Activated CD4-positive, alpha-beta T cell treated with anti-CD3 and anti-CD28 coated beads, Interleukin-2, amount 10 ng/mL, durations not matched to agents 24 days and 14 days (primary cell): ENCODE measurements at regions not wholly inside any gene's neighbourhood (a gene's known extent, or its start where the extent isn't known, plus 50 kb on each side); places are given as distances from the start of the nearest gene placed in this dataset.
"Not testable (repeated sequence)": the region's sequence is repeated elsewhere in the genome, so short reads cannot be mapped to it uniquely, and the experiment has no call there.

Experiments
- DNase-seq: peaks from one replicate; pipeline ENCODE4 v3.0.0; 2022
- H3K27ac Mint-ChIP-seq: one replicate; pipeline ENCODE4 v1.8.0; 2022; ENCODE audit warnings: mild to moderate bottlenecking, mixed read lengths
- H3K27me3 Mint-ChIP-seq: one replicate; pipeline ENCODE4 v1.8.0; 2022; ENCODE audit warnings: mixed read lengths
- H3K36me3 Mint-ChIP-seq: one replicate; pipeline ENCODE4 v1.8.0; 2022; ENCODE audit warnings: low read depth, mild to moderate bottlenecking, mixed read lengths
- H3K4me1 Mint-ChIP-seq: one replicate; pipeline ENCODE4 v1.8.0; 2021; ENCODE audit warnings: mixed read lengths
- H3K4me3 Mint-ChIP-seq: one replicate; pipeline ENCODE4 v1.8.0; 2022; ENCODE audit warnings: mild to moderate bottlenecking, moderate library complexity, mixed read lengths
- H3K9me3 Mint-ChIP-seq: one replicate; pipeline ENCODE4 v1.8.0; 2021; ENCODE audit warnings: mixed read lengths
- intact Hi-C: fragments of 100-400 bp; cut with micrococcal nuclease; formaldehyde crosslinking; loops from one replicate; pipeline ENCODE4 v1.15.1; 2023

DNA sequence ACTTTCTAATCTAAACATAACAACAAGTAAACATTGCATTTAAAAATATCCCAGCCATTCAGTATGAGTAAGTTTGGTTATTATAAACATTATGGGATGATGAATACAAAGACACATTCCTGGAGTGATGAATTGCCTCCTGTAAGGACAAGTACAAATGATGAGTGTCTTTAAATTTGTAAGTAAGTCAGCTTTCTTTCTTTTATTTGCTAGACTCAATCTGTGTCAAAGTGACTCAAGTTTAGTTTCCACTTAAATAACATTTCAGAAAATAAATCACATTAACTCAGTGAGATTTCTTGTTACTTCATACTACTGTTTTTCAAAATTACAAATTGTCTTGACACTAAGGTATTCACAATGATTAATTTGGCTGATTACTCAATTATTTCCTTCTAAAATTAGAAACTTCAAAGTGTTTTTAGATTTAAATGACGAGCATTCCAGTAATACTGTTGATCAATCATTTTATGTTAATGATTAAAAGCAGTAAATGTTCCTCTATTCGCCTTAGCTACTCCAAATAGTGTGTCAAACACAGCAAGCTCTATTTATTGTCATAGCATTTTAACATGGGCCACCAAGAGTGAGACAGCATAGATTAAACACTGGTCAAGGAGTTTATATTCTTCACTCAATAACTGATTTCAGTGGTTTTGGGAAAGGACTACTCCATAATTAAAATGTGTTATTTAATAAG is 658.0 kb upstream of the MDGA2 start:
- Mint-ChIP-seq H3K27ac (no peak overlapping the region), H3K27me3 (no peaks in the 10 kb centered on the region)

DNA sequence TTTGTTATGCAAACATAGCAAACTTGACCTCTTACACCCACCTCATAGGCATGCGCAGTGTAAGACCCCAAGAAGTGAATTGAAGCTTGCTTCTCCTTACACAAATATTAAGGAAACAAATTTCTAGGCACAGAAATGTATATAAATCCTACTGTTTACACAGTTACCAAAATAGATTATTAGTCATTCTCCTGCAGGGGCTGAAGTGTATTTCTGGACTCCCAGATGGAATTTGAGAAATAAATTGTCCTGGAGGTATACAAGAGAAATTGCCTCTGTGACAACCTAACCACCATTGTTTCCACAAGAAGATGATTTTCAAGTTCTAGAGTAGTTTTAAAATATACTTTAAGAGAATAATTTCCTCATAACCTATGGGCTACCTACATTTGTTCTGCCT is 656.0 kb upstream of the MDGA2 start:
- Mint-ChIP-seq H3K9me3 (peaks cover 3% of the 10 kb centered on the region), H3K4me3 (no peak overlapping the region), H3K36me3 (no peaks in the 10 kb centered on the region), H3K27me3 (no peaks in the 10 kb centered on the region), H3K27ac (no peak overlapping the region), H3K4me1 (no peaks in the 10 kb centered on the region)
- no peak for DNase-seq
- intact Hi-C loops: no loop called here

More for the DNA sequence above, 658.0 kb upstream of the MDGA2 start:
- intact Hi-C loops: no loop called here
- peaks cover 13% of the 10 kb centered on the region for H3K9me3 Mint-ChIP-seq
- no peaks in the 10 kb centered on the region for H3K36me3 Mint-ChIP-seq
- DNase-seq: no peak
- no peaks in the 10 kb centered on the region for H3K4me1 Mint-ChIP-seq
- no peak overlapping the region for H3K4me3 Mint-ChIP-seq

DNA sequence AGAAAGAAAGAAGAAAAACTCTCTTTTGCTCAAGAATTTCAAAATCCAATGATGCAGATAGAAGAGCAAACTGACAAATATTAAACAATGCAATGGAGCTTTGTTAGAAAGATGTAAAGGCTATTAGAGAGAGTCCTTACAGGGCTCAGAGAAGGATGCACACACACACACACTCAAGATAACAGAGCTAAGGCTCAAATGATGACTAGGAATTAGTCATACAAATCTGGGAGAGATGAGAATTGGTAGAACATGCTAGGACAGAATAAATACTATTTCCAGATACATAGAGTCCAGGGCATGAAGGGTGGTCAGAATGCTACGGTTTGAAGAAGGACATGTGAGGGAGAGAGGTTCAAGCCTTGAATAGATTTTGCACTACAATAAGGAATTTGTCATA is 650.1 kb upstream of the MDGA2 start:
- H3K9me3 Mint-ChIP-seq: peaks cover 4% of the 10 kb centered on the region
- H3K27ac Mint-ChIP-seq: no peak overlapping the region
- H3K4me3 Mint-ChIP-seq: no peak overlapping the region
- H3K4me1 Mint-ChIP-seq: no peaks in the 10 kb centered on the region
- no peaks in the 10 kb centered on the region for H3K36me3 Mint-ChIP-seq
- intact Hi-C loops: no loop called here
- DNase-seq: no peak
- H3K27me3 Mint-ChIP-seq: no peaks in the 10 kb centered on the region

DNA sequence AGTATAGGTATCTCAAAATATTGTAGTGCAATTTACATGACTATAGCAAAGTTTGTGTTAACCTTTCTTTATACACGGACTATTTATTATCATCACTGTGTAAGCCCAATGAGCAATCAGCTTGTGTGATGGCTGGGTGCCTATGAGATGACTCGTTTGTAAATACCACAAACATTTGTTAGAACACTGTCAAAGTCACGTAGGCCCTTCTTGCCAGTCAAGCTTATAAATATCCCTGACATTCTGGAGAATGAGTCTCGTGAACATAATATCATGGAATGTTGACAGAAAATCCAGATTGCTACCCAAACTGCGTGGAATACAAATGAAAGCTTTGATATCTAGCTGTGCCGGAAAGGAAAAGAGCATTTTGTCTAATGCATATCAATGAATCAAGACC is 648.3 kb upstream of the MDGA2 start:
- no peak for DNase-seq
- intact Hi-C loops: no loop called here
- no peaks in the 10 kb centered on the region for H3K27me3 Mint-ChIP-seq
- no peaks in the 10 kb centered on the region for H3K4me1 Mint-ChIP-seq
- no peak overlapping the region for H3K4me3 Mint-ChIP-seq
- no peak overlapping the region for H3K27ac Mint-ChIP-seq
- no peaks in the 10 kb centered on the region for H3K36me3 Mint-ChIP-seq
- peaks cover 4% of the 10 kb centered on the region for H3K9me3 Mint-ChIP-seq

DNA sequence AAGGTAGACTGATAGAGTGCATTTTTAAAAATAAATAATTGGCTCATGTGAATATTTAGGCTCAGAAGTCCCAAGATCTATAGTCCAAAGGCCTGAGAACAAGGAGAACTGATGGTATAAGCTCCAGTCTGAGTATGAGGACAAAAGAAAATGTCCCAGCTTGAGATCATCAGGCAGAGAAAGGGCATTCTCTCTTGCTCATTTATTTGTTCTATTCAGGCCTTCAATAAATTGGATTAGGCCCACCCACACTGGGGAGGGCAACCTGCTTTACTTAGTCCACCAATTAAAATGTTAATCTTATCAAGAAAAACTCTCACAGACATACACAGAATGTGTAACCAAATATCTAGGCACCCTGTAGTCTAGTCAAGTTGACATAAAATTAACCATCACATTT is 644.4 kb upstream of the MDGA2 start:
- H3K4me1 Mint-ChIP-seq: no peaks in the 10 kb centered on the region
- no peaks in the 10 kb centered on the region for H3K27me3 Mint-ChIP-seq
- DNase-seq: no peak
- no peaks in the 10 kb centered on the region for H3K36me3 Mint-ChIP-seq
- H3K9me3 Mint-ChIP-seq: no peaks in the 10 kb centered on the region
- intact Hi-C loops: no loop called here
- H3K27ac Mint-ChIP-seq: no peak overlapping the region
- H3K4me3 Mint-ChIP-seq: no peak overlapping the region

DNA sequence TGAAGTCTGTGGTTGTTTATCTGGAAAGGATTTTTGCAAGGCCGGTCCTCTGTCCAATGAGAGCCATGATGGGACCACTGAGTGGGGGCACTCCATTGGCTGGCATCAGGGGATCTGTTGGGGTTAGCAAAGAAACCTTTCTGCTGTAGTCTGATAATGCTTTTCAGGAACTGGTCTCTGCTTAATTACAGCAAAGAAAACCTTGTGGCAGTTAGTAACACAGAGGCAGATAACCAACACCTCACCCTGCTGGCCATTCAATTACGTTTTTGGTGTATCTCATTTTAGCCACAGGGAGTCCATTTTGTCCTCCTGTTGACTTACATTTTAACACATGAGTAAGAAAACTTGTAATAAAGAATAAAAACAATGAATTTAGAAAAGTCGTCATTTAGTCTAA is 629.3 kb upstream of the MDGA2 start:
- DNase-seq: no peak
- Mint-ChIP-seq H3K4me1 (no peaks in the 10 kb centered on the region), H3K4me3 (no peak overlapping the region), H3K36me3 (no peaks in the 10 kb centered on the region), H3K27ac (no peak overlapping the region), H3K9me3 (no peaks in the 10 kb centered on the region), H3K27me3 (no peaks in the 10 kb centered on the region)
- intact Hi-C loops: no loop called here

DNA sequence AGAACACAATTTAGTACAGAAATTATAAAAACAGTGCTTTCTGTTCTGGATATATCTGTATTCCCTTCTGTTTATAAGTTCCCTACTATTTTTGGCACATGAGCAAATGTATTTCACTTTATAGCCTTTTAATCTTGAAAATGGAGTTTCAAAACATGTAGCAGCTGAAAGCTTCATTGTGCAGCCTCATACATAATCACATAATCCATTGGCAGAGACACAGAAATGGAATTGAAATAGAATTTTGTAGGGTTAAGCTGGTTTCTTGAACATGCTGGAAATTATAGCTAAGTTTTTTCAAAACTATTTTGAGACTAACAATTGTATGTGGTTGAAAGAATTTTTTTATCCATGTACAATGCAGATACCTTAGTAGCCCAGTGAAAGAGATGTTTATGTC is 614.3 kb upstream of the MDGA2 start:
- intact Hi-C loops: no loop called here
- H3K4me1 Mint-ChIP-seq: no peaks in the 10 kb centered on the region
- no peaks in the 10 kb centered on the region for H3K36me3 Mint-ChIP-seq
- DNase-seq: no peak
- no peak overlapping the region for H3K4me3 Mint-ChIP-seq
- H3K27me3 Mint-ChIP-seq: no peaks in the 10 kb centered on the region
- H3K27ac Mint-ChIP-seq: no peak overlapping the region
- H3K9me3 Mint-ChIP-seq: no peaks in the 10 kb centered on the region

DNA sequence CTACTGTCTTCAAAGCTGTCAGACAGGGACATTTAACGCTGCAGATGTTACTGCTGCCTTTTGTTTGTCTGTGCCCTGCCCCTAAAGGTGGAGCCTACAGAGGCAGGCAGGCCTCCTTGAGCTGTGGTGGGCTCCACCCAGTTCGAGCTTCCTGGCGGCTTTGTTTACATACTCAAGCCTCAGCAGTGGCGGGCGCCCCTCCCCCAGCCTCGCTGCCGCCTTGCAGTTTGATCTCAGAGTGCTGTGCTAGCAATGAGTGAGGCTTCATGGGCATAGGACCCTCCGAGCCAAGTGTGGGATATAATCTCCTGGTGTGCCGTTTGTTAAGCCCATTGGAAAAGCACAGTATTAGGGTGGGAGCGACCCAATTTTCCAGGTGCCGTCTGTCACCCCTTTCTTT is 609.8 kb upstream of the MDGA2 start:
- H3K27me3 Mint-ChIP-seq, DNase-seq, H3K27ac Mint-ChIP-seq, H3K9me3 Mint-ChIP-seq, intact Hi-C loops, H3K36me3 Mint-ChIP-seq, H3K4me1 Mint-ChIP-seq, H3K4me3 Mint-ChIP-seq: not testable (repeated sequence)

DNA sequence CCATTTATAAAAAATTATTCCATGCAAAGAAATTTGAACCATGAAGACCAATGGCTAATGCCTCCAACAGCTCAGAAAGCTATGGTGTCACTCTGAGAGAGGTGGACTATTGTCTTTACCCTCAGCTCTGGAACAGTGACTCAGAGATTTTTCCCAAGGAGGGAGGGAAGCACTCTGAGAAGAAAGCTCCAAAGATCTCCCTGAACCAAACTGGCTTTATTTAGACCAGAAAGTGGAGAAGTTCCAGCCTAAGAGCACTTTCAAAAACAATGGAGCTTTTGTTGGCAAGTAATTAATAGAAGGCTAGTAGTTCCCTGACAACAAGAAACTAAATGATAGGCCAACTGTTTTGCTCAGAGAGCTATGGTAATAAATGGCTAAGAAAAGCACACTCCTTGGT is 599.9 kb upstream of the MDGA2 start:
- no peak for DNase-seq
- H3K9me3 Mint-ChIP-seq: no peaks in the 10 kb centered on the region
- intact Hi-C loops: no loop called here
- no peaks in the 10 kb centered on the region for H3K27me3 Mint-ChIP-seq
- no peaks in the 10 kb centered on the region for H3K4me1 Mint-ChIP-seq
- H3K27ac Mint-ChIP-seq: no peak overlapping the region
- H3K36me3 Mint-ChIP-seq: no peaks in the 10 kb centered on the region
- H3K4me3 Mint-ChIP-seq: no peak overlapping the region

DNA sequence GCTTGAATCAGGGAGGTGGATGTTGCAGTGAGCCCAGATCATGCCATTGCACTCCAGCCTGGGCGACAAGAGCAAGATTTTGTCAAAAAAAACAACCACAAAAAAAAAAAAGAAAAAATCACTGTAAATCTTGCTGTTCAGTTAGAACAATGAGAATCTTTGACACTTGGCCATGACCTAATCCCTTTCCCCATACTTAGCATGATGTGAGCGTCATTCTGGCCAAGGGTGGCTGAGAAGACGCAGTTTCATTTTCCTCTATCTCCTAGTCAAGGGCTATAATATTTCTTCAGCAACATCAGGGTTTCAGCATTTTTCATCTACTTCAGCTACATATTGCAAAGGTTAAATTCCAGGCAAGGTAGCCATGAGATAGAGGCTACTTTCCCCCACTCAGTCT is 599.4 kb upstream of the MDGA2 start:
- Mint-ChIP-seq H3K4me1 (no peaks in the 10 kb centered on the region), H3K4me3 (no peak overlapping the region), H3K27ac (no peak overlapping the region), H3K9me3 (no peaks in the 10 kb centered on the region), H3K36me3 (no peaks in the 10 kb centered on the region), H3K27me3 (no peaks in the 10 kb centered on the region)
- no peak for DNase-seq
- intact Hi-C loops: no loop called here

DNA sequence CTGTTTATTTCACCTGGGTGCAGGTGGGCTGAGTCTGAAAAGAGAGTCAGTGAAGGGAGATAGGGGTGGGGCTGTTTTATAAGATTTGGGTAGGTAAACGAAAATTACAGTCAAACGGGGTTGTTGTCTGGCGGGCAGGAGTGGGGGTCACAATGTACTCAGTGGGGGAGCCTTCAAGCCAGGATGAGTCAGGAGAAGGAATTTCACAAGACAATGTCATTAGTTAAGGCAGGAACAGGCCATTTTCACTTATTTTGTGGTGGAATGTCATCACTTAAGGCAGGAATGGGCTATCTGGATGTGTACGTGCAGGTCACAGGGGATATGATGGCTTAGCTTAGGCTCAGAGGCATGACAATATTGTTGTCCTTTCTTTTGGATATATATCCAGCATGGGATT is 592.5 kb upstream of the MDGA2 start:
- H3K4me1 Mint-ChIP-seq, H3K36me3 Mint-ChIP-seq, H3K4me3 Mint-ChIP-seq, intact Hi-C loops, H3K27ac Mint-ChIP-seq, DNase-seq, H3K27me3 Mint-ChIP-seq, H3K9me3 Mint-ChIP-seq: not testable (repeated sequence)

DNA sequence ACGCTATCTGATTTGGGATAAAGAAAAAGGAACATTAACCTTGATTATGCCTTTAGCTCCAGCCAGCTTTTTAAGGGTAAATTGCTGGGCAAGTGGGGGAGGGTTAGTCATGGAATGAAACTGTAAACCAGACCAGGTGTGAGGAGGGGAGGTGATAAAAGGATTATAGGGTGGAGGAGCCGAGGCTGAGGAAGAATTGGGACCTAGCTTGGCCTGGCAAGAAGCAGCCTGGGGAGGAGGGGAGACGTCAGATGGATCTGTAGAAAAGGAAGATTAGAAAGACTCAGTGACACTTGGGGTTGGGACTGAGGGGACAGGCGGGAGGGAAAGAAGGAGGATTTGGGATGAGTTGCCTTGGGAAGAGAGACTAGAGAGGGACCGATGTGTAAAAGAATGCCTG is 590.8 kb upstream of the MDGA2 start:
- H3K4me3 Mint-ChIP-seq, H3K4me1 Mint-ChIP-seq, intact Hi-C loops, H3K9me3 Mint-ChIP-seq, H3K36me3 Mint-ChIP-seq, H3K27me3 Mint-ChIP-seq, H3K27ac Mint-ChIP-seq, DNase-seq: not testable (repeated sequence)

DNA sequence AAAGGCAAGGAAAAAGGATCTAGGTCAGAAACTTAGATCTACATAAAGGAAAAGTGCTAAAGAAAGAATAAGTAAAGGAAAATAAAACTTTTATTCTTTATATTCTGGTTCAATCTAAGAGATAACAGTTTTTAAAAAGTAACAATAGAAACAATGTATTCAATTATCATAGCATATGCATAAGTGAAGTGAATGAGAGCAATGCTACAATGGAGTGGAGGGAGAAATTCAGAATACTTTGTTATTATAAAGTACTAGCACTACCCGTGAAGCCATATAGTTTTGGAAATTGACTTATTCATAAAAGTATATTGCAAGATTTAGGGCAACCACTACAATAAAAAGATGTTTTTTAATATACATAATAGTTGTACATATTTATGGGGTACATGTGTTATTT is 586.0 kb upstream of the MDGA2 start:
- no peak overlapping the region for H3K4me3 Mint-ChIP-seq
- H3K9me3 Mint-ChIP-seq: no peaks in the 10 kb centered on the region
- no peak for DNase-seq
- no peaks in the 10 kb centered on the region for H3K27me3 Mint-ChIP-seq
- H3K4me1 Mint-ChIP-seq: no peaks in the 10 kb centered on the region
- no peak overlapping the region for H3K27ac Mint-ChIP-seq
- H3K36me3 Mint-ChIP-seq: no peaks in the 10 kb centered on the region
- intact Hi-C loops: no loop called here

DNA sequence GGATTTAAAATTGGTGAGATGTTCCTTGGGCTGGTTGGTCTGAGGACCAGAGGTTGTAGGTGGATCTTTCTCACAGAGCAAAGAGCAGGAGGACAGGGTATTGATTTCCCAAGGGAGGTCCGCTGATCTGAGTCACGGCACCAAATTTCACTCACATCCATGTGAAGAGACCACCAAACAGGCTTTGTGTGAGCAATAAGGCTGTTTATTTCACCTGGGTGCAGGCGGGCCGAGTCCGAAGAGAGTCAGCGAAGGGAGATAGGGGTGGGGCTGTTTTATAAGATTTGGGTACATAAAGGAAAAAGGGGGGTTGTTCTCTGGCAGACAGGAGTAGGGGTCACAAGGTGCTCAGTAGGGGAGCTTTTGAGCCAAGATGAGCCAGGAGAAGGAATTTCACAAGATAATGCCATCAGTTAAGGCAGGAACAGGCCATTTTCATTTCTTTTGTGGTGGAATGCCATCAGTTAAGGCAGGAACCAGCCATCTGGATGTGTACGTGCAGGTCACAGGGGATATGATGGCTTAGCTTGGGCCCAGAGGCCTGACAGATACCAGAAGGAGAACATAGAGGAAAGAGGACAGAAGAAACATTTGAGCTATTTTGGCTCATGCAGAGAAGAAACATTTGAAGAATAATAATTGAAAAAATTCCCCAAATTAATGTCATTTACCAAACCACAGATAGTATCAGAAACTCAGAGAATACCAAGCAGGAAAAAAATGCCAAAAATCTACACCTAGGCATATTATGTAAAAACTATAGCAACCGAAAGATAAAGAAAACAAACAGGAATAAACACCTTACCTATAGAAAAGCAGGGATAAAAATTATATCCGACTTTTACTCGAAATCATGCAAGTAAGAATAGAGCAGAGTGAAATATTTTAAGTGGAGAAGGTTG is 585.2 kb upstream of the MDGA2 start:
- not testable (repeated sequence) for H3K4me3 Mint-ChIP-seq

DNA sequence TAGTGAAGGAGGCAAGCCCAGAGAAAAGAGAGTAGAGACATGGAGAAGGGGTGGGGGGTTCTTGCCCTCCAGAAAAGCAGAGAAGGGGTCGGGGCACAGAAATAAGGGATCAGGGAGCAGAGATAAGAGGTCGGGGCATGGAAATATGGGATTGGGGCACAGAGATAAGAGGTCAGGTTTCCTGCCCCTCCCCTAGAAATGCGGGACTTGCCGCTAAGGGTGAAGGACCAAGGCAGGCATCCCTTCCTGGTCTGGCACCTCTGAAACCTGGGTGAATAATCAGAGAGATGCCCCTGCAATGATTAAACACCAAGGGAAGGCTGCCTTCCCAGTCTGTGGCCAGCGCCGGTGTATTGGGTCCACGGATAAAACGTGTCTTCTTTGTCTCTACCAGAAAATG is 584.5 kb upstream of the MDGA2 start:
- H3K27me3 Mint-ChIP-seq, H3K9me3 Mint-ChIP-seq, intact Hi-C loops, H3K4me1 Mint-ChIP-seq, DNase-seq, H3K4me3 Mint-ChIP-seq, H3K27ac Mint-ChIP-seq, H3K36me3 Mint-ChIP-seq: not testable (repeated sequence)

More for the DNA sequence above, 585.2 kb upstream of the MDGA2 start:
- H3K27ac Mint-ChIP-seq, DNase-seq, intact Hi-C loops, H3K36me3 Mint-ChIP-seq, H3K27me3 Mint-ChIP-seq, H3K9me3 Mint-ChIP-seq, H3K4me1 Mint-ChIP-seq: not testable (repeated sequence)
